GM21529 (cell line): ENCODE measurements at regions not wholly inside any gene's neighbourhood (a gene's known extent, or its start where the extent isn't known, plus 50 kb on each side); places are given as distances from the start of the nearest gene placed in this dataset.
"Not testable (repeated sequence)": the region's sequence is repeated elsewhere in the genome, so short reads cannot be mapped to it uniquely, and the experiment has no call there.

Experiments used
- ATAC-seq: cut with Tn5 transposase; IDR thresholded peaks from one replicate; pipeline ENCODE4 v1.9.1; 2021; ENCODE audit not compliant: unreplicated experiment

GRCh38 chr9:129459547-129460322 is 161.2 kb downstream of the C9orf50 start:
- no peak for ATAC-seq

- no peak for ATAC-seq
Measured at GRCh38 chr9:129458663-129459546, 162.0 kb downstream of the C9orf50 start.

GRCh38 chr9:129458155-129458661 is 162.7 kb downstream of the C9orf50 start:
- ATAC-seq = no peak

- no peak for ATAC-seq
Measured at GRCh38 chr9:129457325-129457779, 163.5 kb downstream of the C9orf50 start.

- ATAC-seq = no peak
Measured at GRCh38 chr9:129456549-129457324, 164.2 kb downstream of the C9orf50 start.

- ATAC-seq = no peak
Measured at GRCh38 chr9:129455151-129455995, 165.5 kb downstream of the C9orf50 start.

GRCh38 chr9:129454467-129455067 is 166.3 kb downstream of the C9orf50 start:
- no peak for ATAC-seq

GRCh38 chr9:129453734-129454133 is 167.2 kb downstream of the C9orf50 start:
- ATAC-seq = no peak

GRCh38 chr9:129451669-129452068 is 169.2 kb downstream of the C9orf50 start:
- no peak for ATAC-seq

GRCh38 chr9:129451089-129451656 is 169.7 kb downstream of the C9orf50 start:
- no peak for ATAC-seq

- no peak for ATAC-seq
Measured at GRCh38 chr9:129449066-129449465, 171.8 kb downstream of the C9orf50 start.

GRCh38 chr9:129446828-129447550 is 173.9 kb downstream of the C9orf50 start:
- ATAC-seq = no peak

GRCh38 chr9:129445794-129446306 is 175.1 kb downstream of the C9orf50 start:
- ATAC-seq = no peak

GRCh38 chr9:129443515-129444164 is 177.3 kb downstream of the C9orf50 start:
- ATAC-seq = not testable (repeated sequence)

GRCh38 chr9:129442803-129443511 is 177.9 kb downstream of the C9orf50 start:
- ATAC-seq = no peak

- ATAC-seq = no peak
Measured at GRCh38 chr9:129441852-129442251, 179.0 kb downstream of the C9orf50 start.
